GM12874 (cell line): ENCODE measurements at regions not wholly inside any gene's neighbourhood (a gene's known extent, or its start where the extent isn't known, plus 50 kb on each side); places are given as distances from the start of the nearest gene placed in this dataset.

ENCODE experiments used
- CTCF ChIP-seq: IDR thresholded peaks from 2 replicates; pipeline ENCODE4 v1.5.1; 2011; ENCODE audit warnings: low read depth, mild to moderate bottlenecking, control low read depth, low read length, moderate library complexity; ENCODE audit not compliant: insufficient read depth

GRCh38 chr12:16112612-16113560, 164.6 kb downstream of the SLC15A5 start:
- TF ChIP-seq CTCF: no peak

- TF ChIP-seq CTCF: no peak
These were observed 165.4 kb downstream of the SLC15A5 start for GRCh38 chr12:16112130-16112529.

GRCh38 chr12:16110596-16110995, 166.9 kb downstream of the SLC15A5 start:
- TF ChIP-seq CTCF: no peak

- no peak for TF ChIP-seq CTCF
These were observed 173.6 kb downstream of the SLC15A5 start for GRCh38 chr12:16103851-16104250.

- no peak for TF ChIP-seq CTCF
These were observed 177.3 kb downstream of the SLC15A5 start for GRCh38 chr12:16100206-16100605.

GRCh38 chr12:16096273-16096849, 181.1 kb downstream of the SLC15A5 start:
- TF ChIP-seq CTCF: no peak

- no peak for TF ChIP-seq CTCF
These were observed 181.9 kb downstream of the SLC15A5 start for GRCh38 chr12:16095531-16096110.
